ENCODE measurements at regions not wholly inside any gene's neighbourhood (a gene's known extent, or its start where the extent isn't known, plus 50 kb on each side); places are given as distances from the start of the nearest gene placed in this dataset.

DNA sequence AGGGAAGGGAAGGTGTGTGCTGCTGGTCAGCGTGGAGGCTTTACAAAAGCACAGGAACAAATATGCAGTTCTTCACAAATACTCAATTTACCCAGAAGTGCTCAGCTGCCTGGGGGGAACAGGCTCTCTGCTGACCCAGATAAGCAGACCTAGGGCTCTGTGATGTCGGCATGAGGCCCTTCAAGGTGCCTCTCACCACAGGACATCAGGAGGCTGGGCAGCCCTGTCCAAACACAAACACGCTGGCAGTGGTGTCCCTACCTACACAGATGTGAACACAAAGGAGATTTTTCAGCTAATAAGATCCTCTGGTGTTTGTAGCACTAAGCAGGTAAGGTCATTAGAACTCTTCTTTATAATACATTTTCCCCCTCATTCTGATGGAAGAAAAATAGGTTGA is 243.0 kb upstream of the PROX1 start:
- no peak for DNase-seq (ENCODE audit: low spot score)
- Histone ChIP-seq H3K4me2 (peak overlapping the region; percentile 0), H3K27ac (no peak overlapping the region), H3F3A (ENCODE audit: low read depth) (no peaks in the 10 kb centered on the region), H3K36me3 (no peaks in the 10 kb centered on the region), H3K4me3 (no peak overlapping the region), H3K79me2 (ENCODE audit: low read depth) (no peaks in the 10 kb centered on the region), H3K27me3 (no peaks in the 10 kb centered on the region), H2AFZ (replicated peaks) (no peak overlapping the region), H3K9ac (no peak overlapping the region), H3K4me1 (peaks cover 9% of the 10 kb centered on the region), H4K20me1 (ENCODE audit: low read depth) (no peaks in the 10 kb centered on the region), H3K9me3 (ENCODE audit: low read depth) (peaks cover 3% of the 10 kb centered on the region)
- Mint-ChIP-seq H3K4me3 (no peak overlapping the region), H3K9me3 (no peaks in the 10 kb centered on the region), H3K27ac (no peak overlapping the region), H3K4me1 (no peaks in the 10 kb centered on the region), H3K36me3 (no peaks in the 10 kb centered on the region), H3K27me3 (ENCODE audit: insufficient read depth, low read depth) (no peaks in the 10 kb centered on the region)
- TF ChIP-seq EZH2 (IDR thresholded peaks at IDR 0.05): no peak
- TF ChIP-seq, protein P1, sequence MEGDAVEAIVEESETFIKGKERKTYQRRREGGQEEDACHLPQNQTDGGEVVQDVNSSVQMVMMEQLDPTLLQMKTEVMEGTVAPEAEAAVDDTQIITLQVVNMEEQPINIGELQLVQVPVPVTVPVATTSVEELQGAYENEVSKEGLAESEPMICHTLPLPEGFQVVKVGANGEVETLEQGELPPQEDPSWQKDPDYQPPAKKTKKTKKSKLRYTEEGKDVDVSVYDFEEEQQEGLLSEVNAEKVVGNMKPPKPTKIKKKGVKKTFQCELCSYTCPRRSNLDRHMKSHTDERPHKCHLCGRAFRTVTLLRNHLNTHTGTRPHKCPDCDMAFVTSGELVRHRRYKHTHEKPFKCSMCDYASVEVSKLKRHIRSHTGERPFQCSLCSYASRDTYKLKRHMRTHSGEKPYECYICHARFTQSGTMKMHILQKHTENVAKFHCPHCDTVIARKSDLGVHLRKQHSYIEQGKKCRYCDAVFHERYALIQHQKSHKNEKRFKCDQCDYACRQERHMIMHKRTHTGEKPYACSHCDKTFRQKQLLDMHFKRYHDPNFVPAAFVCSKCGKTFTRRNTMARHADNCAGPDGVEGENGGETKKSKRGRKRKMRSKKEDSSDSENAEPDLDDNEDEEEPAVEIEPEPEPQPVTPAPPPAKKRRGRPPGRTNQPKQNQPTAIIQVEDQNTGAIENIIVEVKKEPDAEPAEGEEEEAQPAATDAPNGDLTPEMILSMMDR (IDR thresholded peaks at IDR 0.05): no peak

DNA sequence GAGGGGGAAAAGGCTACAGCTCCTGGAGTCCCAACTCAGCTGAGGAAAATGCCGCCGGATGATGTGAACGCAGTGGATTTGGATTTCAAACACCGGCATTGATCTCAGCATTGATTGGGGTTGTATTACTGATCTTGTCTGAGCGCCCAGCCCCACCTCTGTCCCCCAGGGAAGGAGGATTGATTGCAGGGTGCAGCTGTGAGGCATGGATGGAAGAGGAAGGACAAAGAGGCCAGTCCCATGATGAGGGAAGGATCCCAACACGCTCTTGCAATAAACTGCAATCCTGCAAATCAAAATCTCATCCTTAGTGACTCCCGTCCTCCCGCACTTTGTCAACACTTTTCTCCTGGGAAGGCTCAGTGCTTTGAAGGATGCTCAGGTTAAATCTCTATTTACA is 242.3 kb upstream of the PROX1 start:
- no peak for DNase-seq (ENCODE audit: low spot score)
- H3K4me2 ChIP-seq: no peak overlapping the region
- TF ChIP-seq EZH2 (IDR thresholded peaks at IDR 0.05) (no peak), EZH2phosphoT487 (IDR thresholded peaks at IDR 0.05) (no peak)
- TF ChIP-seq, protein P1 (IDR thresholded peaks at IDR 0.05): no peak
- peaks cover 9% of the 10 kb centered on the region for H3K4me1 ChIP-seq
- no peaks in the 10 kb centered on the region for H3K36me3 ChIP-seq
- H3K27me3 ChIP-seq: no peaks in the 10 kb centered on the region
- no peak overlapping the region for H3K9ac ChIP-seq
- Mint-ChIP-seq H3K27ac (no peak overlapping the region), H3K9me3 (no peaks in the 10 kb centered on the region), H3K4me3 (no peak overlapping the region), H3K36me3 (no peaks in the 10 kb centered on the region), H3K4me1 (no peaks in the 10 kb centered on the region), H3K27me3 (ENCODE audit: insufficient read depth, low read depth) (peaks cover 3% of the 10 kb centered on the region)
- no peaks in the 10 kb centered on the region for H4K20me1 ChIP-seq (ENCODE audit: low read depth)
- no peak overlapping the region for H2AFZ ChIP-seq (replicated peaks)
- peaks cover 3% of the 10 kb centered on the region for H3K9me3 ChIP-seq (ENCODE audit: low read depth)
- no peak overlapping the region for H3K4me3 ChIP-seq
- H3K79me2 ChIP-seq (ENCODE audit: low read depth): no peaks in the 10 kb centered on the region
- H3K27ac ChIP-seq: no peak overlapping the region
- H3F3A ChIP-seq (ENCODE audit: low read depth): no peaks in the 10 kb centered on the region

DNA sequence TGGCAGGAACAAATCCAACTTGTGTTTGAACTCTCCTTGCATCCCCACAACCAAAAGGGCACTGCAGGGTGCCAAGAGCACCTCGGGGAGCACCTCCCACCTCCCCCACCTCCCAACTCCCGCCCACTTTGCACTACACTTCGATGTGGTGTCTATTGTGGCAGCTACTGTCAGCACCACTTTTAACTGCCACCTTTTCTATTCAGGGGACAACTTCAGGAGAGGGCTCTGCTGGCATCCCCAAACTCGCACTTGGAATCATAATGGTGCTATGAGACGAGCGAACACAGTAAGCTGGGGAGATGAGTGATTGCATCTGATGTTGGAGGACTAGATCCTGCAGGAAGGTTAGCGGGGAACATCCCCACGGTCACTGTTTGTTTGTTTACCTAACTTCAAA is 238.2 kb upstream of the PROX1 start:
- H3K4me3 Mint-ChIP-seq: no peak overlapping the region
- DNase-seq (ENCODE audit: low spot score): no peak

More for the DNA sequence above, 238.2 kb upstream of the PROX1 start:
- TF ChIP-seq EZH2 (IDR thresholded peaks at IDR 0.05): no peak
- TF ChIP-seq EZH2phosphoT487 (IDR thresholded peaks at IDR 0.05): no peak
- TF ChIP-seq, protein P1 (IDR thresholded peaks at IDR 0.05): no peak
- H3K9me3 ChIP-seq (ENCODE audit: low read depth): no peaks in the 10 kb centered on the region
- H3F3A ChIP-seq (ENCODE audit: low read depth): no peaks in the 10 kb centered on the region
- no peak overlapping the region for H2AFZ ChIP-seq (replicated peaks)
- H4K20me1 ChIP-seq (ENCODE audit: low read depth): no peaks in the 10 kb centered on the region
- no peaks in the 10 kb centered on the region for H3K4me1 Mint-ChIP-seq
- no peak overlapping the region for H3K27ac Mint-ChIP-seq
- peaks cover 3% of the 10 kb centered on the region for H3K27me3 Mint-ChIP-seq (ENCODE audit: insufficient read depth, low read depth)
- H3K27ac ChIP-seq: no peak overlapping the region
- H3K4me1 ChIP-seq: peaks cover 9% of the 10 kb centered on the region
- H3K36me3 Mint-ChIP-seq: no peaks in the 10 kb centered on the region
- no peaks in the 10 kb centered on the region for H3K36me3 ChIP-seq
- no peak overlapping the region for H3K4me2 ChIP-seq
- H3K9me3 Mint-ChIP-seq: no peaks in the 10 kb centered on the region
- no peak overlapping the region for H3K9ac ChIP-seq
- no peaks in the 10 kb centered on the region for H3K27me3 ChIP-seq
- H3K4me3 ChIP-seq: no peak overlapping the region
- no peaks in the 10 kb centered on the region for H3K79me2 ChIP-seq (ENCODE audit: low read depth)

Measured in neural progenitor cell (in vitro differentiated cells).